Activated CD8-positive, alpha-beta memory T cell treated with anti-CD3 and anti-CD28 coated beads, Interleukin-2, amount 50 U/mL, for 1 hour (primary cell): ENCODE measurements at regions not wholly inside any gene's neighbourhood (a gene's known extent, or its start where the extent isn't known, plus 50 kb on each side); places are given as distances from the start of the nearest gene placed in this dataset.
"Not testable (repeated sequence)": the region's sequence is repeated elsewhere in the genome, so short reads cannot be mapped to it uniquely, and the experiment has no call there.

ENCODE experiments used
- DNase-seq: peaks from one replicate; pipeline ENCODE4 v3.0.0-alpha.2; 2020; ENCODE audit errors: extremely low read depth

DNA sequence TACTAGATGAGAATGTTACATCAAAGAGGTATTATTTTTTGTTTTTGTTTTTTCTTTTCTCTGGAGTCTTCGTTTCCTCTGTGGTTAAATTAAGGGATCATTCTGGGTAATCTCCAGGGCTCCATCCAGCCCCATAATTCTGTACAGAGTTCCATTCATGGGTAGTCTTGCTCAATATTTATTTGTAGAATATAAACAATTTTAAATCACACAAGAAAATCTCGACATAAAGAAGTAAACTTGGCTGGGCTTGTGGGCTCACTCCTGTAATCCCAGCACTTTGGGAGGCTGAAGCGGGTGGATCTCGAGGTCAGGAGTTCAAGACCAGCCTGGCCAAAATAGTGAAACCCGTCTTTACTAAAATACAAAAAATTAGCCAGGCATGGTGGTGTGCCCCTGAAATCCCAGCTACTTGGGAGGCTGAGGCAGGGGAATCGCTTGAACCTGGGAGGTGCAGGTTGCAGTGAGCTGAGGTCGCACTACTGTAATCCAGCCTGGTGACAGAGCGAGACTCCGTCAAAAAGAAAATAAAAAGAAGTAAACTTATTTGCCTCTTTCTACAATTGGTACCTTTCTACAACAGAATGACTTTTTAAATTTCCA is 166.8 kb upstream of the TGFBR2 start:
- no peak for DNase-seq

DNA sequence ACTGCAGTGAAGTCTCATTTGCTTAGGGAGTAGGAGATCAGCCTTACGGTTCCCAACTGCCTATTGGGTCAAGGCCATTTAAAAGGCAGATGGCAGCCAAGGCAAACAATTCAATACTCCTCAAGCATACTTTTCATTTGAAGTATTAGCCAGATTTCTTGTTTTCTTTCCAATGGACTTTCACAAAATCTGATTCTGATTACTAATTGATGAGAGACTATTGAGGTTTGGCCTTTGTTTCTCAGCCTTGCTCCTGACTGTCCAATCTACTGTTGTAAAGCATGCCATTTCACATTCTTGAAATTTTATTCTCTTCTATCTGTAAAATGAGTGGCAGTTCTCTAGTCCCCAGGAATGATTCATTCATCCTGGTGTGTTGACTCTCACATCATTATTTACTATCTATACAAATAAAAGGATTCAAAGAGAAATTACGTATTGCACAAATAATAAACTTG is 166.2 kb upstream of the TGFBR2 start:
- no peak for DNase-seq

GRCh38 chr3:30440880-30441279 is 165.5 kb upstream of the TGFBR2 start:
- DNase-seq = no peak

DNA sequence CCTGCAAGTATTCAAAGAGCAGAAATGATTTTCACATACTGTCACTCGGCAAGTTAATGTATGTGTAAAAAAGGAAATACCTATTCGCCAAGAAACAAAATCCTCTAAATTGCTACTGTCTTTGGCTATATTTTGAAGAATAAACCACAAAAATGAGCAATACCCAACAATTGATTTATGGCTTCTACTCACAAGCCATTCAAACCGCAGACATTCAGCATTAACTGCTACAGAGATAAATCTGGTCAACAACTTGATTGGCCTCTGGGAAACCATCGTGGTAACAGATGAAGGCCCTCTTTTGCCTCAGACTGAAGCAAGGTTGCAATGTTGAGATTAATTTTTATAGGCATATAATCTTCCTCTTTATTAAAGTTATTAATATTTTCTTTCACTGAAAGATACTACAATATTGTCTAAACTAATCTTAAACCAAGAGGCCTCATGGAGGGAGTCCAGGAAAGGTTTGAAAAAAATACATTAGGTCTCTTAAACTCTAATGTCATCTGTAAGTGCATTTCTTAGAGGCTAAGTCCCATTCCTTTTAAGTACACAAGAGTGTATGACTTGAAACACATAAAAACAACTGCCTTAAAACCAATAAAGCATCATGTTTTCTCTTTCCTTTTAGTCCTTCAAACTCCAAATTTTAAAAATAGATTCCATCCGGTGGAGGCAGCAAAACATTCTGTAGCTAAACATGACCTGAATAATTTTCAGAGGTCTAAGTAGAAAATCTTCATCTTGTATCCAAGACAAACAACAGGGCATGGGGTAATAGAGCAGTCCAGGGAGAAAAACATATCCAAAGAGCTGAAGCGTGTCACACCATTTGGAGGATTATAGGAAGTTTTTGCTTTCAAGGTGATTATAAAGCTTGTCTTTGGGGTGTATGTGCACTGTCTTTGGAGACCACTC is 162.4 kb upstream of the TGFBR2 start:
- DNase-seq = no peak

DNA sequence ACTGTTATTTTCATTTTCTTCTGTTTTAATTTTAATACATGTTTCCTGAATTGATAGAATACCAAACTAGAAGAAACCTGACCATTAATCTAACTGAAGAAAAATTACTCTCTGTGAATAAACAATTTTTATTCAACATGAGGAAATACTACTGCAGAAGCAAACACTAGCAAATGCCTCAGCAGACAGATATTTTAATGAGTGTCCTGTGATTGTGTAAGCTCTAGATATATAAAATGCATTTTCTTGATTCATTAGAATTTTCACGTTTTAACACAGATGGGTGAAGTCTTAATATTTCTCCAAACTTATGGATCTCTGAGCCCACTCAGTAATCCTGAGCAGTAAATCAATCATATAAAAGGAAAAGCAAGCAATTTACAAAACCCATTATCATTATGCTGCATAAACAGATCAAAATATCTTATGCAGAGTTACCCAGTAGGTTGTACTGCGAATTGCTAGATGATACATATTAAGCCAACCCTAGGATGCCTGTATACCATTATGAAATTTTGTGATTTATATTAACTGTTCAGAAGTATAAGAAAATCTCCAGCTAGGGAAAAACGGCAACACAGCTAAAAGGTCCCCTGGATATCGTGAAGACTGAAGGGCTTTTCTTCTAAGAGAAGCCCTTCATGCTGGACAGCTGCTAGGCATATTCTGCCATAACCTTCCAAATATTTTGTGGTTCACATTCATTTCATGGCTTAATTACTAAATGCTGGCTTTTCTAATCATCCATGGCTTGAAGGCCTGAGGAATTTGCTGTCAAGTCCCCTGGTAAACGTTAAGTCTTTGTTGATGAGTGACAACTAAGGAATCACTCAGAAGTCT is 157.7 kb upstream of the TGFBR2 start:
- no peak for DNase-seq

DNA sequence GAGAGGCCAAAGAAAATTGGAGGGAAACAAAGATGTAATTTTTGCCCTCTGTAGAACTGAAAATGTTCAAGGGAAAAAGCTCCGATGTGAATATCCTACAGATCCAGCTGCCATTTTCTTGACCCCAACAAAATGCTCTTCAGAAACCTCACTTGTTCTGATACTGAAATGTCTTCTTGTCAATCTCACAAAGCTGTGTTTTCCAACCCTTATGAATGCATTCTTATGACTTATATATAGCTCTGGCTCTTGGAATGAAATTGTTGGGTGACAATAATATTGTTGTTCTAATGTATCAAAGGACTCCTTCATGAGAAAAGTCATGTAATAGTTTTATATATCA is 157.1 kb upstream of the TGFBR2 start:
- no peak for DNase-seq

- no peak for DNase-seq
Measured at GRCh38 chr3:30452446-30452845, 154.0 kb upstream of the TGFBR2 start.

DNA sequence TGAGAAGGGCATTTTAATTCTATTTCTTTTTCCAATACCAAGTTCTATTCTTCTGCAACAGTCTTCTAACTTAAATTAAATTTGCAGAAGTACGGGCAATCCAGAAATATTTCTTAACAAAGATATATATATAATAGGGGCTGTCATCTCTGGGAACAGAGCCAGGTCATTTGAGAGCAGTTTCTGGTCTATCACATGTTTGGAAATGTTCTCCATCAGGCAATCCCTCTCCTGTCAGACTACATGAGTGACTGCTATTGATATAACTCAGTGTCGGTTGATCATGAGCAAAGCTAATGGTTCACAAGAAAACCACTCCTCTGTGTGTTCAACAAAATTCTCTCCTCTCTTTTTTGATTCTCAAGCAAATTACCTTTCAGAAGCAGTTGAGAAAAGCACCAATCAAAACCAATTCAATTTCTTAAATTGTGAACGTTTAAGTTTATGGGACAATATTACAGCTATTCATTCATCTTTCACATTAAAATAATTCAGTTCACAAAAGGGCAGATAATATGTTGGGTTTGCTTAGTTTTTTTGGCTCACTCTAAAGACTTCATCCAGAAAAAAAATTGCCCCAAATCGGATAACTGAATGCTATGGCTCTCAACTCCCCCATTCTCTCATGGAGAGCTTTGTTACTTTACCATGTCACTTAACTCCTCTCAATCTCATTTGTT is 152.9 kb upstream of the TGFBR2 start:
- DNase-seq = no peak

DNA sequence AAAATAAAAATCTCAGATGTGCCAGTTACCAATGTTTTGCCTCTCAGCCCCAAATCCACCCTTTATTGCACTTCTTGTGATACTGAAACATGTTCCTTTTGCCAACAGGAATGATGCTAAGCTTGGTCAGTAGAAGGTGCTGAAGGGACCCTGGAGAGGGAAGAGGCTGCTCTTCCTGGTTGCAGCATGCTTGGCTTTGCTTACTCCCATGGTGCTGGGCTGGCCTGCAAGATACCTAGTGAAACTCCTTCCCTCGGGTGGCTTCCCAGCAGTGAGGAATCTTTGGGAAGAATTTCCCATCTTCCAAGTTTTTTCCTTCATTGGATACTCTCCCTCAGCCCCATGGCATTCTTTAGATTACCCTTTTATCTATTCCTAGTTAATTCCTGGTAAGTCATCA is 151.8 kb upstream of the TGFBR2 start:
- no peak for DNase-seq

- not testable (repeated sequence) for DNase-seq
Measured at GRCh38 chr3:30455112-30455511, 151.3 kb upstream of the TGFBR2 start.

DNA sequence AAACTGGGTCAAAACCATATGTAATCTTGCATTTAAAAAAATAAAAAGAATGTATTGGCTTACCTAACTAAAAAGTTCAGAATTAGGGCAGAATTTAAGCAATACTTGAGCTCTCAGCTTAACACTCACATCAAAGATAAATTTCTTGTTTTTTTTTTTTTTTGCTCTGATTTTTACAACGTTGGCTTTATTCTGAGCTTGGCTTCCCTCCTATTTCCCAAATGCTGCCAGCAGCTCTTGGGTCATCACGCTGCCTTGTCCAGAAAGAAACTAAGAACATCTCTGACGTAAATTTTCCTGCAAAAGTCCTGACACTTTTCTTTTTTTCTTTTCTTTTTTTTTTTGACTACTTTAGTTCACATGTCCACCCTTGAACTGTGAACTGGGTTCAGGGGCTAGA is 150.6 kb upstream of the TGFBR2 start:
- DNase-seq = no peak

- DNase-seq = no peak
Measured at GRCh38 chr3:30456264-30456663, 150.1 kb upstream of the TGFBR2 start.

- no peak for DNase-seq
Measured at GRCh38 chr3:30457081-30457480, 149.3 kb upstream of the TGFBR2 start.

DNA sequence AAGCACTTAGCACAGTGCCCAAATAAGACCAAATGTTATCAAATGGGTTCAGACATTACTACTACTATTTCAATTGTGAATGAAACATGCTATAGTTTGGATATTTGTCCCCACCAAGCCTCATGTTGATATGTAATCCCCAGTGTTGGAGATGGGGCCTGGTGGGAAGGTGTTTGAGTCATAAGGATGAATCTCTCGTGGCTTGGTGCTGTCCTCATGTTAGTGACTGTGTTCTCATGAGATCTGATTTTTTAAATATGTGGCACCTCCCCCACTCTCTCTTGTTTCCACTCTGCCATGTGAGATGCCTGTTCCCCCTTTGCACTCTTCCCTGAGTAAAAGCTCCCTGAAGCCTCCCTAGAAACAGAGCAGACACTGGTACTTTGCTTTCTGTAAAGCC is 148.7 kb upstream of the TGFBR2 start:
- DNase-seq = no peak

DNA sequence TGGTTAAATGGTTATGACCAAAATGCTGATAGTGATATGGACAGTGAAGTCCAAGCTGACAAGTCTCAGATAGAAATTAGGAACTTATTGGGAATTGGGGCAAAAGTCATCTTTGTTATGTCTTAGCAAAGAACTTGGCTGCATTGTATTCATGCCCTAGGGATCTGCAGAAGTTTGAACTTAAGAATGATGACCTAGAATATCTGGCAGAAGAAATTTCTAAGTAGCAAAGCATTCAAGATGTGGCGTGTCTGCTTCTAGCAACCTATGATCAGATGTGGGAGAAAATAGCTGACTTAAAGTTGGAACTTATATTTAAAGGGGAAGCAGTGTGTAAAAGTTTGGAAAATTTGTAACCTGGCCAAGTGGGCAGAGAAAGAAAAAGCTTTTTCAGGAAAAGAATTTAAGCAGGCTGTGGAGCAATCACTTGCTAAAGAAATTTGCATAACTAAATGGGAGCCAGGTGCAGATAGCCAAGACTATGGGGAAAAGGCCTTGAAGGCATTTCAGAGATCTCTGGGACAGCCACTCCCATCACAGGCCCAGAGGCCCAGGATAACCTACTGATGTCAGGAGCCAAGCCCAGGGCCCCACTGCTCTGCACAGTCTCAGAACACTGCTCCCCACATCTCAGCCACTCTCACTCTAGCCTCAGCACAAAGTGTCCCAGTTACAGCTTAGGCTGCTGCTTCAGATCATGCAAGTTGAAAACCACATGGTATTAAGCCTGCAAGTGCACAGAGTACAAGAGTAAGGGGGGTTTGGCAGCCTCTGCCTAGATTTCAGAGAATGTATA is 147.8 kb upstream of the TGFBR2 start:
- DNase-seq = no peak

- DNase-seq = no peak
Measured at GRCh38 chr3:30461311-30461710, 145.1 kb upstream of the TGFBR2 start.

GRCh38 chr3:30462721-30463470 is 143.5 kb upstream of the TGFBR2 start:
- no peak for DNase-seq

DNA sequence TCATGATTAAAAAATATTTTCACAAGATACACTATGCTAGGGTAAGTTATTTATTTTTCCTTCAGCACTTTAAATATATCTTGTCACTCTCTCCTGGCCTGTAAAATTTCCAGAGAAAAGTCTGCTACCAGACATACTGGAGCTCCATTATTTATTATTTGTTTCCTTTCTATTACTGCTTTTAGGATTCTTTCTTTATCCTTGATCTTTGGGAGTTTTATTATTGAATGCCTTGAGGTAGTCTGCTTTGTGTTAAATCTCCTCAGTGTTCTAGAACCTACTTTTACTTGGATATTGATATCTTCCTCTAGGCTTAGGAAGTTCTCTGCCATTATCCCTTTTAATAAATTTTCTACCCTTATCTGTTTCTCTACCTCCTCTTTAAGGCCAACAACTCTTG is 142.0 kb upstream of the TGFBR2 start:
- DNase-seq = no peak

GRCh38 chr3:30465454-30465853 is 140.9 kb upstream of the TGFBR2 start:
- DNase-seq = no peak

DNA sequence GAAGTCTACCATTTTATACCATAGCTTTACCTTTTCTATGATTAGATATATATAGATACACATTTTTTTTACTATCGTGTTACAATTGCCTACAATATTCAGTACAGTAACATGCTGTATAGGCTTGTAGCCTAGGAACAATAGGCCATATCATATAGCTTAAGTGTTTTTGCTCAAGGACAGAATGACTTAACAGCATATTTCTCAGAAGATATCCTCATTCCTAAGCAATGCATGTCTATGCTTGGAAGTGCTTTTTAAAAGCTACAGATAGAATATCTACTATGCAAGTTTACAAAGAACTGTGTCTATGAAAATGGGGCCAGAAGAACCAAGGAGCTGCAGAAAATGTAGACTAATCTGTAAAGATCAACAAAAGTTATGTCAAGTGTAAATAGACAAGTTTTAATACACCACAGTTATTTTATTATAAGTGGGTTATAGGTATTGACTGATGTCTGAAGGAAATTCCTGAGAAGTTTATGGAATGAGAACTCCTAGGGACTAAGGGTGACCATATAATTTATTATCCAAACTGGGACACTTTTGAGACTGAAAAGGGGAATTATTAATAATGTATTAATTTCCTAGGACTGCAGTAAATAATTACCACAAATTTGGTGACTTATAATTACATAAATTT is 138.7 kb upstream of the TGFBR2 start:
- no peak for DNase-seq
